Suprapubic skin (tissue), 3 donors: ENCODE measurements at regions not wholly inside any gene's neighbourhood (a gene's known extent, or its start where the extent isn't known, plus 50 kb on each side); places are given as distances from the start of the nearest gene placed in this dataset.

ENCODE experiments used
- CTCF ChIP-seq, 2 donors: fragments of 200-600 bp in 1 of 2; fragments of 450-650 bp in 1 of 2; sonication (generic) in 1 of 2; IDR thresholded peaks; one replicate each; pipeline ENCODE4 v1.5.1; 2016 to 2019; ENCODE audit warnings: antibody characterized with exemption in 2 of 2, mild to moderate bottlenecking in 1 of 2, moderate library complexity in 1 of 2
- EP300 ChIP-seq: sonication (generic); formaldehyde crosslinking; IDR thresholded peaks from one replicate; pipeline ENCODE4 v1.6.1; 2017; ENCODE audit warnings: antibody characterized with exemption

- no peak for TF ChIP-seq CTCF (IDR thresholded peaks at IDR 0.05)
- no peak for TF ChIP-seq EP300
Measured at GRCh38 chr3:43862470-43862869, 171.7 kb downstream of the ABHD5 start.
